HL-60 (cell line): ENCODE measurements at regions not wholly inside any gene's neighbourhood (a gene's known extent, or its start where the extent isn't known, plus 50 kb on each side); places are given as distances from the start of the nearest gene placed in this dataset.
"Not testable (repeated sequence)": the region's sequence is repeated elsewhere in the genome, so short reads cannot be mapped to it uniquely, and the experiment has no call there.

Experiments
- DNase-seq, 2 experiments: peaks; one replicate each; pipeline ENCODE4 v3.0.0-alpha.2; 2010 to 2020; ENCODE audit warnings: low read depth in 1 of 2, low spot score in 1 of 2
- H3K27ac ChIP-seq: fragments of 250-450 bp; sonication (Bioruptor Pico); replicated peaks from 2 replicates; pipeline ENCODE4 v1.5.1; 2020; ENCODE audit warnings: mild to moderate bottlenecking, moderate library complexity
- H3K27me3 ChIP-seq: fragments of 250-450 bp; sonication (Bioruptor Pico); 2 replicates; pipeline ENCODE4 v1.5.1; 2021; ENCODE audit warnings: mild to moderate bottlenecking, moderate library complexity; ENCODE audit not compliant: insufficient read depth, poor library complexity, severe bottlenecking
- H3K4me3 ChIP-seq: replicated peaks from 2 replicates; pipeline ENCODE4 v1.5.1; 2011; ENCODE audit warnings: mild to moderate bottlenecking, control low read depth, low read length; ENCODE audit not compliant: insufficient read depth
- CTCF ChIP-seq: IDR thresholded peaks from one replicate; pipeline ENCODE4 v1.5.1; 2011; ENCODE audit warnings: low read length, control low read depth, inconsistent platforms; ENCODE audit not compliant: insufficient read depth
- GABPA ChIP-seq: IDR thresholded peaks from 2 replicates; pipeline ENCODE4 v1.6.1; 2012; ENCODE audit warnings: low read depth
- POLR2AphosphoS5 ChIP-seq: IDR thresholded peaks from 2 replicates; pipeline ENCODE4 v1.6.1; 2012; ENCODE audit warnings: low read depth
- SPI1 ChIP-seq: IDR thresholded peaks from 2 replicates; pipeline ENCODE4 v1.6.1; 2012; ENCODE audit warnings: low read depth, mild to moderate bottlenecking, borderline replicate concordance
- TF ChIP-seq, protein P1 (sequence below): IDR thresholded peaks from 2 replicates; pipeline ENCODE4 v1.6.1; 2012; ENCODE audit warnings: low read depth; ENCODE audit not compliant: insufficient replicate concordance

DNA sequence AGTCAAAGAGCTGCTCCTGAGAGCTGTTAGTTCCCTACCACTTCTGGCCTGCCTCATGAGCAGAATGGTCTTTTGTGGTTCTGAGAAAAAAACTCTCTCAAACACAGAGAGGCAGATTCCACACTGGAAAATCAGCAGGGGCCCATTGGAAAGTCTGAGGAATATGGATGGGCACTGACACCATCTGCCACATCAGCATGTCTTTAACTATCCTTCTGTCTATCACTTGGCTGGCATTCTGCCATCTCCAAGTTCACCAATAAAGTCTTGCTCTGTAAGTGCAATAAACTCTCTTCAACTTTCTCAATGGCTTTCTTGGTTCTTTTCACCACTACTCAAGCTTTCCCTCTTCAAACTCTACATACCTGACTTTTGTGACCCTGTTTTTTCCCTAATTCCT lies 101.3 kb upstream of the GALNT15 start:
- Histone ChIP-seq H3K4me3 (no peak overlapping the region), H3K27me3 (no peaks in the 10 kb centered on the region), H3K27ac (no peak overlapping the region)
- DNase-seq = no peak
- no peak for TF ChIP-seq POLR2AphosphoS5
- no peak for TF ChIP-seq SPI1
- TF ChIP-seq CTCF = no peak
- TF ChIP-seq, protein P1, sequence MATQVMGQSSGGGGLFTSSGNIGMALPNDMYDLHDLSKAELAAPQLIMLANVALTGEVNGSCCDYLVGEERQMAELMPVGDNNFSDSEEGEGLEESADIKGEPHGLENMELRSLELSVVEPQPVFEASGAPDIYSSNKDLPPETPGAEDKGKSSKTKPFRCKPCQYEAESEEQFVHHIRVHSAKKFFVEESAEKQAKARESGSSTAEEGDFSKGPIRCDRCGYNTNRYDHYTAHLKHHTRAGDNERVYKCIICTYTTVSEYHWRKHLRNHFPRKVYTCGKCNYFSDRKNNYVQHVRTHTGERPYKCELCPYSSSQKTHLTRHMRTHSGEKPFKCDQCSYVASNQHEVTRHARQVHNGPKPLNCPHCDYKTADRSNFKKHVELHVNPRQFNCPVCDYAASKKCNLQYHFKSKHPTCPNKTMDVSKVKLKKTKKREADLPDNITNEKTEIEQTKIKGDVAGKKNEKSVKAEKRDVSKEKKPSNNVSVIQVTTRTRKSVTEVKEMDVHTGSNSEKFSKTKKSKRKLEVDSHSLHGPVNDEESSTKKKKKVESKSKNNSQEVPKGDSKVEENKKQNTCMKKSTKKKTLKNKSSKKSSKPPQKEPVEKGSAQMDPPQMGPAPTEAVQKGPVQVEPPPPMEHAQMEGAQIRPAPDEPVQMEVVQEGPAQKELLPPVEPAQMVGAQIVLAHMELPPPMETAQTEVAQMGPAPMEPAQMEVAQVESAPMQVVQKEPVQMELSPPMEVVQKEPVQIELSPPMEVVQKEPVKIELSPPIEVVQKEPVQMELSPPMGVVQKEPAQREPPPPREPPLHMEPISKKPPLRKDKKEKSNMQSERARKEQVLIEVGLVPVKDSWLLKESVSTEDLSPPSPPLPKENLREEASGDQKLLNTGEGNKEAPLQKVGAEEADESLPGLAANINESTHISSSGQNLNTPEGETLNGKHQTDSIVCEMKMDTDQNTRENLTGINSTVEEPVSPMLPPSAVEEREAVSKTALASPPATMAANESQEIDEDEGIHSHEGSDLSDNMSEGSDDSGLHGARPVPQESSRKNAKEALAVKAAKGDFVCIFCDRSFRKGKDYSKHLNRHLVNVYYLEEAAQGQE = no peak
- TF ChIP-seq GABPA = no peak

- not testable (repeated sequence) for DNase-seq
Observed at GRCh38 chr3:16073990-16074671, 100.3 kb upstream of the GALNT15 start.

DNA sequence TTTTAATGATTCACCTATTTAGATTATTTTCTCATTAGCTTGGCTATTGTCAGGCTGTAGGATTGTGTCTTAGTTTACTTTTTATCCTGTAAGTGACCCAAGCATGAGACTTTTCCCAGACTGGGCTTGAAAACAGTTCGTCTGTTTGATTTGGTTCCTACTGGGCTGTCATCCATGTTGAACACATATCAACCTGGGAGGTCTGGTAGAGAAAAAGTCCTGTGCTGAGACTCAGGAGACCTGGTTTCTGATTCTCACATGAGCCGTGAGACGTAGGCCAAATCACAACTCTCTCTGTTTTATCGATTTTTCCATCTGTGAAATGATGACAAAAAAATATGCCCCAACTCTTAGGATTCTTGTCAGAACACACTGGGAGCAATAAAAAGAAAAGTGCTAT lies 98.8 kb upstream of the GALNT15 start:
- H3K27ac ChIP-seq = no peak overlapping the region
- H3K27me3 ChIP-seq = no peaks in the 10 kb centered on the region
- no peak overlapping the region for H3K4me3 ChIP-seq
- TF ChIP-seq, protein P1 = no peak
- TF ChIP-seq GABPA = no peak
- TF ChIP-seq POLR2AphosphoS5 = no peak
- no peak for TF ChIP-seq SPI1
- no peak for TF ChIP-seq CTCF
- DNase-seq = no peak

More at GRCh38 chr3:16073990-16074671, 100.3 kb upstream of the GALNT15 start:
- not testable (repeated sequence) for H3K27me3 ChIP-seq, H3K27ac ChIP-seq, H3K4me3 ChIP-seq

DNA sequence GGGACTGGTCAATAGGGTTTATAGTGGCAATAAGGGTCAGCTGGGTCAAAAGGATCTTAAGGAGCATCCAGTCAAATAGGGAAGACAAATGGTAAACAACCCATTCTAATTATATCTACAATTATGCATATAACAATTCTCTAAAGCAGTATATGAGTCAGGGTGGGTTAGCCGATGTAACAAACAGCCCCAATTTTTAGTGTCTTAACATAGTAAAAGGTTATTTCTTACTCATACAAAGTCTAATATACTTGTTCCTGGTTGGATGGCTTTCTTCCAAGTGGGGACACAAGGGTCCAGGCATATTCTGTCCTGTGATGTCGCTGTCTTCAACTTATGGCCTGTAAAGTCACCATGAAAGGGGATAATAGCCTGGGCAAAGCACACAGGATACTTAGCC lies 97.9 kb upstream of the GALNT15 start:
- Histone ChIP-seq H3K27ac (no peak overlapping the region), H3K27me3 (no peaks in the 10 kb centered on the region), H3K4me3 (no peak overlapping the region)
- no peak for DNase-seq
- TF ChIP-seq POLR2AphosphoS5 = no peak
- TF ChIP-seq SPI1 = no peak
- TF ChIP-seq, protein P1 = no peak
- no peak for TF ChIP-seq GABPA
- no peak for TF ChIP-seq CTCF

GRCh38 chr3:16077146-16077545 lies 97.3 kb upstream of the GALNT15 start:
- H3K4me3 ChIP-seq, H3K27ac ChIP-seq, DNase-seq, H3K27me3 ChIP-seq: not testable (repeated sequence)

GRCh38 chr3:16077681-16078080 lies 96.8 kb upstream of the GALNT15 start:
- DNase-seq, H3K27ac ChIP-seq: not testable (repeated sequence)

More at GRCh38 chr3:16077681-16078080, 96.8 kb upstream of the GALNT15 start:
- not testable (repeated sequence) for H3K27me3 ChIP-seq, H3K4me3 ChIP-seq
